GM18951 (cell line): ENCODE measurements at regions not wholly inside any gene's neighbourhood (a gene's known extent, or its start where the extent isn't known, plus 50 kb on each side); places are given as distances from the start of the nearest gene placed in this dataset.

Experiments used
- POLR2A ChIP-seq: IDR thresholded peaks from 4 replicates; pipeline ENCODE4 v1.6.1; 2011; ENCODE audit warnings: mild to moderate bottlenecking; ENCODE audit not compliant: insufficient read length, insufficient read depth; ENCODE audit errors: extremely low read depth
- in situ Hi-C: fragments of 300-500 bp; cut with MboI; formaldehyde crosslinking; loops from one replicate; pipeline ENCODE4 v1.12.0; 2022; ENCODE audit warnings: low sequenced_read_pairs, mixed read lengths, inconsistent platforms; ENCODE audit not compliant: unreplicated experiment

DNA sequence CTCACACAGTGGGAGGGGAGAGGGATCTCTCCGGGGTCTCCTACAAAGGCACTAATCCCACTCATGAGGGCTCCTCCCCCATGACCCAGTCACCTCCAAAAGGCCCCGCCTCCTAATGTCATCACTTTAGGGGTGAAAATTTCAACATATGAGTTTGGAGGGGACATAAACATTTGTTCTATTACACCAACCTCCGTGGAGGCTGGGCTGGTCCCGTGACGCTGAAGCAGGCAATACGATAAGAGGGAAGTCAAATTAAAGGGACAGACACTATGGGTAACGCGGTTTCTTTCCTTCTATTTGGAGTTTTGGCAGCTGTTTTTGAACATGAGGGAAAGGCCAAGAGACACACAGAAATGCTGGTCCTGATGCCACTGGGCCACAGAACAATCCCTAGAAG is 175.7 kb upstream of the VASH1 start:
- TF ChIP-seq POLR2A: no peak
- in situ Hi-C loops: no loop called here

DNA sequence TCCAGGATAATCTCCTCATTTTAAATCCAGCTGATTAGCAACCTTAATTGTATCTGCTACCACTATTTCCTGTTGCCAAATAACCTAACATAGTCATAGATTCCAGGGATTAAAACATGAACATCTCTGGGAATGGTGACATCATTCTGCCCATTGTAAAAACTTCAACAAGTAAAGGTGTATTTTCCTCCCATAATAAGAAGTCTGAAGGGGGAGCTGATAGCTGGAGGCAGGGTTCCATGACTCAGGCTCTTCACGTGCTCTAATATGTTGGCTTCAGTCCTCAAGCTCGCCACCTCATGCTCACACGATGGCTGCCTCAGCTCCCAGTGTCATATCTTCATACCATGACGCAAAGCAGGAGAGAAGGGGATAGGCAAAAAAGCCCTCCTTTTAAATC is 172.0 kb upstream of the VASH1 start:
- in situ Hi-C loops: no loop called here
- TF ChIP-seq POLR2A: no peak

DNA sequence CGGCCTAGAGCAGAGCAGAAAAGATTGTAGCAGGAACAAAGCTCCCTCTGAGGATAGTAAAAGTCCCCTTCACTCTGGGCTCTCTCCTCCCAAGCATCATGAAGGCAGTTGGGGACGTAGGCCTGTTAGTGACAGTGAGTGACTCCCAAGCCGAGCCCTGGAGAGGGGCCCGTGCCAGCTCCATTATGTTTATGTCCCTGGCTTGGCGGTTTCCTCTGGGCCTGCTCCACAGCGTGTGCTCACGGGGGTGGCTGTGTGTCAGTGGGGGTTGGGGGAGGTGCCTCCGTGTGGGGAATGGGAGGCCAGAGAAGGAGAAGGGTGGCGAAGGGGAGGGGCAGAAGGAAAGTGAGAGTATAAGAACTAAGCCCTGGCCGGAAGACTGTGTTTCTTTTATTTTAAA is 170.0 kb upstream of the VASH1 start:
- in situ Hi-C loops: no loop called here
- no peak for TF ChIP-seq POLR2A

DNA sequence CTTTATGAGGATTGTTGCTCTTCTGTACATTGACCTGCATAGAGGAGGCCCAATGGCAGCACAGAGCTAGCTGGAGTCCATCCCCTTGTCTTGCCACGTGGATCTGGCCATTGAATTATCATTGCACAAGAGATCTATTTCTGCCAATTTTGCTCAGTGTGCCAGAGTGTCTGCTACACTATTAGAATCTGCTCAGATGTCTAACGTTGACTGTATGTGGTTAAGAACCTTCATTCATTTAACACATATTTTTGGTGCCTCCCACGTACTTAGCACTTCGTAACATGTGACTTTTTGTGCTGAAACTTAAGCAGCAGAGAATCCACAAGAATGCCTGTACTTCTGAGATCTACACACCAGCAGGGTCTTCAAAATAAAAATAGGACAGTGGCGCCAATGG is 166.0 kb upstream of the VASH1 start:
- TF ChIP-seq POLR2A: no peak
- in situ Hi-C loops: no loop called here

DNA sequence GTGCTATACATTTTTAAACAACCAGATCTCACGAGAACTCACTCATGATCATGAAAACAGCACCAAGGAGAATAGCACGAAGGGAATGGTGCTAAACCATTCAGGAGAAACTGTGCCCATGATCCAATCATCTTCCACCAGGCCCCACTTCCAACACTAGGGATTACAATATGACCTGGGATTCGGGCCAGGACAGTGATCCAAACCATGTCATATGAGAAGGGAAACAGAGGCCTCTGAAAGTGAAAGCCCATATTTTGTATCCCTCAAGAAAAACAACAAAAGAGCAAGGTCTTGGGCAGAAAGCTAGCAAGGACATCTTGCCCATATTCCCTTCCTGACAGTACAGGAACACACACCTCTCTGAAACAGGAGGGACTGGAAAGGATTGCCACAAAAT is 163.9 kb upstream of the VASH1 start:
- no peak for TF ChIP-seq POLR2A
- in situ Hi-C loops: no loop called here

DNA sequence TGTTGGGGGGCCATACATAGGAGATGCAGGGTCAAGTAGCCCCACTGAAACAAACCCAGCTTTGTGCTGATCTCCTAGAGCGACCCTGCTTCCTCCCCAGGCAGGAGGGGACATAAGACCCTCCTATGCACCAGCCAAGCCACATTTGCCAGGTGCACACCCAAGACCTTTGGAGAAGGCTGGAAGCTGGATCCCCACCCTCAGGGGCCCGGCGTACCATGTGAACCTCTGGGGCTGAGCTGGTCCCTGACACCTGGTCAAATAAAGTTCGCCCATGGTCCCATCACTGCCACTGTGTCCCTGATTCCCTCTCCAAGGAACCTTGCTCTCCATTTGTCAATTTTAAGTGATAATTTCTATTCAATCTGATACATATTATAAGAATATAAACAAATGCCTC is 162.1 kb upstream of the VASH1 start:
- no peak for TF ChIP-seq POLR2A
- in situ Hi-C loops: no loop called here

DNA sequence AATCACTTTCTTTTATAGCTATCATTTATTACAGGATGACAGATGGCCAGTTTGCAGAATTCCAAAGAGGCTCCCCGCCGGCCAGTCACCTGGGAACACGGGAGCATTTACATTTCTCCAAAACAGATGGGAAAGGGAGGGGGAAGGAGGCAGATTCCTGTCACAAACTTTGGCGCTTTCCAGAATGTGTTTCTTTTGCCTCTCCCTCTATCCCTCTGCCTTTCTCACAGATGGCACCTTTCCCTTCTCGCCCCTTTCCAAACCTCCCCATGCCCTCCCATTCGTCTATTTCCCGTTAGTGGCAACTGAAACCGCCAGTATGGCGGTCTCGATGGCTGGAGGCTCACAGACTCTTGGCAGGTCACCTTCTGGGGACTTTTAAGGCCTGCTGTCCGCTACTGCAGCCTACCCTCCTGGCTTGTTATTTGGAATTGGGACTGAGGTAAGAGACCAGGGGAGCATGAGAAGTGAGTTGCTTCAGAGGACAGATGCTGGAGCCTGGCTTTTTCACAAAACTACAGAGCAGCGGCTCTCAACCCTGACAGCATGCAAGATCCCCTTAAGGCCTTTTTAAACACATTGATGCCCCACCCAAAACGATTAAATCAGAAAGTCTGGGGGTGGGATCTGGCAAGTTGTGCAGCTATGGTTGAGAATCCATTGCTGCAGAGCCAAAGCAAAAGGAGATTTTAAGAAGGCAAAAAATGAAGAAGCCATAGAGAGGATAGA is 161.5 kb upstream of the VASH1 start:
- in situ Hi-C loops: no loop called here

DNA sequence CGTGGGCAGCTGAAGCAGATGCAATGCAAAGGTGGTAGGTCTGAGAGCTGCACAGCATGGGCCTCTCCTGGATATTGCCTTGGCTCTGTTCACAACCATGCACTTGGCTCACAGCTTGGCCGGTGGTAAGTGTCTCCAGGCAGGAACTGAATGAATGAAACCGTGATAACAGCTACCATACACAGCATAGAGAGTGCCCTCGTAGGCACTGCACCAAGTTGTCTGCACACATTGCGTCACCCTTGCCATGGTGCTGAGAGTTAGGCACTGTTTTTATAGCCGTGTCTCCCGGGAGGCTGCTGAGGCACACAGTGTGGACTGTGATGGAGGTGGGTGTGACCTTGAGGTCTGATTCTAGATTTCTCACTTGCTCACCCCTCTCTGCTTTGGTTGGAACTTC is 157.6 kb upstream of the VASH1 start:
- in situ Hi-C loops: no loop called here
- TF ChIP-seq POLR2A: no peak

More for the DNA sequence above, 161.5 kb upstream of the VASH1 start:
- TF ChIP-seq POLR2A: no peak

DNA sequence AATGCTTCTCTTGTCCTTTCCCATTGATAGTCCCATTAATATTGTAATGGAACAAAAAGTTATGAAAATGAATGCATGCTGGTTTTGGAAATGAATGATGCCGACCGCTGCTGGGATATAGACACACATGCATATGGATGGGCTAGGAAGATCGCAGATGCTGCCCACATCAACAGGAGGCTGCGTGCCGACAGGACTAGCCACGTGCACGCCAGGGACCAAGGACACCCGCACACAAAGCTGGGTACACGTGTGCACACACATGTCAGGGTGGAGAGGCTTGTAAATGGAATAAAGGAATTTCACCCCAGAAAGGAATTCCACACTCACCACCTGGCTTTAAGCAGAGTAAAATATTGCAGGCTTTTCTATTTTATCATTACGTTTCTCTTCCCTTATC is 153.8 kb upstream of the VASH1 start:
- in situ Hi-C loops: no loop called here

DNA sequence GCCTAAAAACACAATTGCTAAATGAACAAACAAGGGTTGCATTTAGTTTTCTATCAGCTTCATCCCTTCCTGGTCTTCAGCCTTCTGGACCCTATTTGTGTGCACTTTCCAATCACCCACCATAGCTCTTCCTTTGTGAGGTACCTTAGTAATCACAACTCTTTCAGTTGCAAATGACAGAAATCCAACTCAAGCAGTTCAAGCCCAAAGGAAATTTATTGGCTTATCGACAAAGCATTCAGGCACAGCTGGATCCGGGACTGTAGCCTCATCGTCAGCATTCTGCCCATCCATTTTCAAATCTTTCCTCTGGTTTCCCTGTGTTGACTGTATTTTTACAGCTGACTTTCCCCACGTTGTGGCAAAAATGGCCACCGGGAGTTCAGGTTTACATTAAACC is 148.6 kb upstream of the VASH1 start:
- in situ Hi-C loops: no loop called here
- TF ChIP-seq POLR2A: no peak

More for the DNA sequence above, 153.8 kb upstream of the VASH1 start:
- no peak for TF ChIP-seq POLR2A

DNA sequence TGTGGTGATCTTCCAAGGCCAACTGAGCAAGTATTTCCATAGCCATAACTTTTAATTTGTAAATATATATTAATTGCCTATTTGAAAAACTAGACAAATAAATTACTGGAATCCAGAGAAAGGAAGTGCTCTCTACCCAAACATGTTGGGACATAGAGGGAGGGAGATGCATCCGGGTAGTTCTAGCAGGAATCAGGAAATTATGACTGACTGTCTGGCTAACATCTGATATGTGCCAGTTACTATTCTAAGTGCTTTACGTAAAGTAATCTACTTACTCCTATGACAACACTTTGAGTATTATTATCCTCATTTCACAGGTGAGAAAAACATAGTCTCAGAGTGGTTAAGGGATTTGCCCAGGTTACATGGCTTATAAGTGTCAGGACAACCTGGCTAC is 147.7 kb upstream of the VASH1 start:
- in situ Hi-C loops: no loop called here
- TF ChIP-seq POLR2A: no peak

DNA sequence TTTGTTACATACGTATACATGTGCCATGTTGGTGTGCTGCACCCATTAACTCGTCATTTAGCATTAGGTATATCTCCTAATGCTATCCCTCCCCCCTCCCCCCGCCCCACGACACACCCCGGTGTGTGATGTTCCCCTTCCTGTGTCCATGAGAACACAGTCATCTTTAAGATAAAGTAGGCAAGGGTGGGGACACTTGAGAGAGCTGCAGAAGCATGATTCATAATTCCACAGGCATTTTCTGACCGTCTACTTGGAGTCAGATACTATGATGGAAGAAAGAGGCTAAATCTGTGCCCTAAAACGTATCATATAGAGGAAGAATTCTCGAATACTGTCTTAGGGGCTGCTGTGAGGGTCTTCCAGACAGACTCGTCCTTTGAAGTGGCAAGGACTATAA is 145.9 kb upstream of the VASH1 start:
- TF ChIP-seq POLR2A: no peak
- in situ Hi-C loops: no loop called here

DNA sequence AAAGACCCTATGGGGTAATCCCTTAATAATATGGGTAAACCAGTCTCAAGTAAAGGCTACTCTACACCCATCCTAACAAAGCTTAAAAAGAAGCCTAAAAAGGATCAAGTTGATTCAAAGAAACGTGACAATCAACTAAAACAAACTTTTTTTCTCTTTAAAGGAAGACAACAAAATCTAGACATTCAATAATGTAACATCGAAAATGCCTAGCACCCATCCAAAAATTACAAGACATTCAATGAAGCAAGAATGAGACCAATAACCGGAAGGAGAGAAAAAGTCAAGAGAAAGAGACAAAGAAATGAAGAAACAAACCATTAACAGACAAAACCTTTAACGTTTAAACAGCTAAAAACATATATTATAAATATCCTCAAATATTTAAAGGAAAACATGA is 143.8 kb upstream of the VASH1 start:
- in situ Hi-C loops: no loop called here
- TF ChIP-seq POLR2A: no peak

DNA sequence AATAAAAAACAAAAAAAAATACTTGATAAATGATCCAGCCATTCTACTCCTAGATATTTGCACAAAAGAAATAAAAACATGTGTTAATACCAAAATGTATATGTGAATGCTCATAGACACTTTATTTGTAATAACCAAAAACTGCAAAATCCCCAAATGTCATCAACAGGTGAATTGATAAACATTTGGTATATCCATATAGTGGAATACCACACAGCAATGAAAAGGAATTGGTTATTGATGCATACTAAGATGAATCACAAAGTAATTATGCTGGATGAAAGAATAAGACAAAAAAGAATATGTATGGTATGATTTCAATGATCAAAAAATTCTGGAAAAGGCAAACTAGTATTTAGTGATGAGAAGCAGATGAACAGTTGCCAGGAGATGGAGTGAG is 124.7 kb upstream of the VASH1 start:
- in situ Hi-C loops: loop anchor here (25.0 kb wide), 1 partner anchor 574 kb away; no protein-coding TSS in a partner anchor
- TF ChIP-seq POLR2A: no peak
